ENCODE measurements at regions not wholly inside any gene's neighbourhood (a gene's known extent, or its start where the extent isn't known, plus 50 kb on each side); places are given as distances from the start of the nearest gene placed in this dataset.

DNA sequence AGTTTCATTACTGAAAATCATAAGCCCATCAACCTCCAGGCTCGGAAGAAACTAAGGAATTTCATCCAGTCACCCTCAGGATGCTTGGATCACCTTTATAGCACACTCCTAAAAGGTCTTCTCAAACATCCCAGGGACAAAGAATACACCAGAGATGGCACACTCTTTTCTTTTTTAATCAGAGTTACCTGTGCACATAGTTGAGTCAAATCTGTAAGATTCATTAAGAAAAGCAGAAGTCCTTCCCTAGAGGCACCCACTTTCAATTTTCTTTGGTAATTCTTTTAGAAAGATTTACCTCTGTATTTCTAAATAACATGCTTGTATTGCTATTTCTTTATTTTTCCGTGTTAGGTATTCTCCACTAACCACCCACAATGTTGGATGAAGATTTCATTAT, 50.6 kb upstream of the IL6 start:
- TF ChIP-seq JUND (IDR thresholded peaks at IDR 0.05), result no peak
- no peak for TF ChIP-seq ATF3 (IDR thresholded peaks at IDR 0.05)
- no peak for TF ChIP-seq RXRA (IDR thresholded peaks at IDR 0.05)
- TF ChIP-seq TAF1 (conservative IDR thresholded peaks at IDR 0.05), result no peak
- no peak for TF ChIP-seq HNF4G (IDR thresholded peaks at IDR 0.05)
- no peak for TF ChIP-seq HNF4A (conservative IDR thresholded peaks at IDR 0.05)
- H3K9ac ChIP-seq (ENCODE audit: low read depth in 1 of 2, low read length in 2 of 2), result no peak overlapping the region
- H3K27ac ChIP-seq (ENCODE audit: low read depth in 1 of 2, low read length in 2 of 2), result no peak overlapping the region
- WGBS, result 92% methylated on average over 2 of the region's 2 CpGs
- DNase-seq (ENCODE audit: low spot score), result no peak
- H3K9me3 ChIP-seq (ENCODE audit: control insufficient read depth in 4 of 4, low read length in 3 of 4), result no peaks in the 10 kb centered on the region
- H3K4me3 ChIP-seq (ENCODE audit: low read depth in 1 of 3, low read length in 3 of 3), result no peak overlapping the region
- peaks cover 0 to 2% (median 0%) of the 10 kb centered on the region in 4 donors for H3K27me3 ChIP-seq (ENCODE audit: control insufficient read depth in 4 of 4, insufficient read depth in 4 of 4, low read length in 3 of 4)
- no peaks in the 10 kb centered on the region for H3K4me1 ChIP-seq (ENCODE audit: control insufficient read depth in 4 of 4, insufficient read depth in 4 of 4, low read length in 3 of 4)
- H3K36me3 ChIP-seq (ENCODE audit: control insufficient read depth in 4 of 4, insufficient read depth in 3 of 4, low read depth in 1 of 4, low read length in 3 of 4), result no peaks in the 10 kb centered on the region

DNA sequence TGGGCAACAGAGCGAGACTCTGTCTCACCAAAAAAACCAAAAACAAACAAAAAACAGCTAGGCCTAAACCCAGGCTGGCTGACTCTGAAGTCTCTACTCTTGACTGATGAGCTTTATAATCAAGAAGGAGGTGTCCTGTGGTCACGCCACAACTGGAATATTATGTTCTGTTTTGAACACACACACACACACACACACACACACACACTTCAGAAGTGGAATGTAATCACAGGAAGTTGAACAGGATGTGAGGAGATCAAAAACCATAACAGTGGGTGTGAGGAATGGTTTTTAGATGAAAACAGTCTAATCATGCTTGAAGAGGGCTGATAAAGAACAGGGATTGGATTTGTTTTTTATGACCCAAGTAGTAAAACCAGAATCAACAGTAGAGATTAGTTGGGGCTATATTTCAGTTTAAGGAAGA, 51.1 kb upstream of the IL6 start:
- Histone ChIP-seq H3K9me3 (ENCODE audit: control insufficient read depth in 4 of 4, low read length in 3 of 4) (no peaks in the 10 kb centered on the region), H3K4me1 (ENCODE audit: control insufficient read depth in 4 of 4, insufficient read depth in 4 of 4, low read length in 3 of 4) (no peaks in the 10 kb centered on the region), H3K27me3 (ENCODE audit: control insufficient read depth in 4 of 4, insufficient read depth in 4 of 4, low read length in 3 of 4) (peaks cover 0 to 2% (median 0%) of the 10 kb centered on the region in 4 donors), H3K9ac (ENCODE audit: low read depth in 1 of 2, low read length in 2 of 2) (no peak overlapping the region), H3K27ac (ENCODE audit: low read depth in 1 of 2, low read length in 2 of 2) (no peak overlapping the region), H3K4me3 (ENCODE audit: low read depth in 1 of 3, low read length in 3 of 3) (no peak overlapping the region), H3K36me3 (ENCODE audit: control insufficient read depth in 4 of 4, insufficient read depth in 3 of 4, low read depth in 1 of 4, low read length in 3 of 4) (no peaks in the 10 kb centered on the region)
- DNase-seq (ENCODE audit: low spot score), result no peak
- no peak for TF ChIP-seq FOXA2 (IDR thresholded peaks at IDR 0.05)
- TF ChIP-seq, protein P1, sequence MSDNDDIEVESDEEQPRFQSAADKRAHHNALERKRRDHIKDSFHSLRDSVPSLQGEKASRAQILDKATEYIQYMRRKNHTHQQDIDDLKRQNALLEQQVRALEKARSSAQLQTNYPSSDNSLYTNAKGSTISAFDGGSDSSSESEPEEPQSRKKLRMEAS (IDR thresholded peaks at IDR 0.05), result no peak
- TF ChIP-seq FOXA1 (IDR thresholded peaks at IDR 0.05), result no peak
- no peak for TF ChIP-seq RAD21 (IDR thresholded peaks at IDR 0.05)
- TF ChIP-seq ATF3 (IDR thresholded peaks at IDR 0.05), result no peak
- TF ChIP-seq YY1 (IDR thresholded peaks at IDR 0.05), result no peak
- no peak for TF ChIP-seq EGR1 (IDR thresholded peaks at IDR 0.05; ENCODE audit: low read depth in 2 of 2)
- TF ChIP-seq HNF4A (conservative IDR thresholded peaks at IDR 0.05), result no peak
- TF ChIP-seq TAF1 (conservative IDR thresholded peaks at IDR 0.05), result no peak
- TF ChIP-seq, protein P2, sequence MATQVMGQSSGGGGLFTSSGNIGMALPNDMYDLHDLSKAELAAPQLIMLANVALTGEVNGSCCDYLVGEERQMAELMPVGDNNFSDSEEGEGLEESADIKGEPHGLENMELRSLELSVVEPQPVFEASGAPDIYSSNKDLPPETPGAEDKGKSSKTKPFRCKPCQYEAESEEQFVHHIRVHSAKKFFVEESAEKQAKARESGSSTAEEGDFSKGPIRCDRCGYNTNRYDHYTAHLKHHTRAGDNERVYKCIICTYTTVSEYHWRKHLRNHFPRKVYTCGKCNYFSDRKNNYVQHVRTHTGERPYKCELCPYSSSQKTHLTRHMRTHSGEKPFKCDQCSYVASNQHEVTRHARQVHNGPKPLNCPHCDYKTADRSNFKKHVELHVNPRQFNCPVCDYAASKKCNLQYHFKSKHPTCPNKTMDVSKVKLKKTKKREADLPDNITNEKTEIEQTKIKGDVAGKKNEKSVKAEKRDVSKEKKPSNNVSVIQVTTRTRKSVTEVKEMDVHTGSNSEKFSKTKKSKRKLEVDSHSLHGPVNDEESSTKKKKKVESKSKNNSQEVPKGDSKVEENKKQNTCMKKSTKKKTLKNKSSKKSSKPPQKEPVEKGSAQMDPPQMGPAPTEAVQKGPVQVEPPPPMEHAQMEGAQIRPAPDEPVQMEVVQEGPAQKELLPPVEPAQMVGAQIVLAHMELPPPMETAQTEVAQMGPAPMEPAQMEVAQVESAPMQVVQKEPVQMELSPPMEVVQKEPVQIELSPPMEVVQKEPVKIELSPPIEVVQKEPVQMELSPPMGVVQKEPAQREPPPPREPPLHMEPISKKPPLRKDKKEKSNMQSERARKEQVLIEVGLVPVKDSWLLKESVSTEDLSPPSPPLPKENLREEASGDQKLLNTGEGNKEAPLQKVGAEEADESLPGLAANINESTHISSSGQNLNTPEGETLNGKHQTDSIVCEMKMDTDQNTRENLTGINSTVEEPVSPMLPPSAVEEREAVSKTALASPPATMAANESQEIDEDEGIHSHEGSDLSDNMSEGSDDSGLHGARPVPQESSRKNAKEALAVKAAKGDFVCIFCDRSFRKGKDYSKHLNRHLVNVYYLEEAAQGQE (IDR thresholded peaks at IDR 0.05), result no peak
- no peak for TF ChIP-seq ZBTB33 (IDR thresholded peaks at IDR 0.05)
- TF ChIP-seq CTCF (IDR thresholded peaks at IDR 0.05; ENCODE audit: low read depth, low read length, missing input control), result no peak
- no peak for TF ChIP-seq HNF4G (IDR thresholded peaks at IDR 0.05)
- no peak for TF ChIP-seq JUND (IDR thresholded peaks at IDR 0.05)
- TF ChIP-seq SP1 (IDR thresholded peaks at IDR 0.05), result no peak
- TF ChIP-seq NR2F2 (IDR thresholded peaks at IDR 0.05), result no peak
- no peak for TF ChIP-seq RXRA (IDR thresholded peaks at IDR 0.05)
- TF ChIP-seq GABPA (IDR thresholded peaks at IDR 0.05 in 1 of 2, conservative IDR thresholded peaks at IDR 0.05 in 1 of 2), result no peak
- 80% methylated on average over 2 of the region's 2 CpGs for WGBS

Data from liver (tissue), 8 donors.